ENCODE measurements at regions not wholly inside any gene's neighbourhood (a gene's known extent, or its start where the extent isn't known, plus 50 kb on each side); places are given as distances from the start of the nearest gene placed in this dataset.

DNA sequence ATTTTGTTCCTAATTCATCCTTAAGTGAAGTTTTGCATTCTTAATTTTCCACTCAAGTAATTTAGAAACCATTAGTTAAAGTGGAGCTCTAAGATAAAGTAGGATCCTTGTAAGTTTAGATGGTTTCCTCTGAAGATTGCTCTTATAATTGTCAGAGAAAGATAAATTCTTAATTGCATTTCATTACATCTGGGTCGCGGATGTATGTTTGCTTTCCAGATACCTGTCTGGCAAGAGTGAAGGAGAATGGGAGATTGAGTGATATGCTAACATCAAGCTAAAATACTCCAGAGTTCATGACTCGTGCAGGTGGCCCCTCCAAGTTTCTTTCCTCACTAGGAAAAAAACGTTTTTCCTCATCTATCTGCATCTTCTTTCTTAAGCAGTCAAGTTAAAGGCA lies 361.8 kb downstream of the DOK5 start:
- TF ChIP-seq, protein P1, sequence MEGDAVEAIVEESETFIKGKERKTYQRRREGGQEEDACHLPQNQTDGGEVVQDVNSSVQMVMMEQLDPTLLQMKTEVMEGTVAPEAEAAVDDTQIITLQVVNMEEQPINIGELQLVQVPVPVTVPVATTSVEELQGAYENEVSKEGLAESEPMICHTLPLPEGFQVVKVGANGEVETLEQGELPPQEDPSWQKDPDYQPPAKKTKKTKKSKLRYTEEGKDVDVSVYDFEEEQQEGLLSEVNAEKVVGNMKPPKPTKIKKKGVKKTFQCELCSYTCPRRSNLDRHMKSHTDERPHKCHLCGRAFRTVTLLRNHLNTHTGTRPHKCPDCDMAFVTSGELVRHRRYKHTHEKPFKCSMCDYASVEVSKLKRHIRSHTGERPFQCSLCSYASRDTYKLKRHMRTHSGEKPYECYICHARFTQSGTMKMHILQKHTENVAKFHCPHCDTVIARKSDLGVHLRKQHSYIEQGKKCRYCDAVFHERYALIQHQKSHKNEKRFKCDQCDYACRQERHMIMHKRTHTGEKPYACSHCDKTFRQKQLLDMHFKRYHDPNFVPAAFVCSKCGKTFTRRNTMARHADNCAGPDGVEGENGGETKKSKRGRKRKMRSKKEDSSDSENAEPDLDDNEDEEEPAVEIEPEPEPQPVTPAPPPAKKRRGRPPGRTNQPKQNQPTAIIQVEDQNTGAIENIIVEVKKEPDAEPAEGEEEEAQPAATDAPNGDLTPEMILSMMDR (IDR thresholded peaks at IDR 0.05) = no peak
- TF ChIP-seq POLR2A (IDR thresholded peaks at IDR 0.05; ENCODE audit: low read depth) (no peak), EP300 (IDR thresholded peaks at IDR 0.05) (no peak), POLR2AphosphoS5 (IDR thresholded peaks at IDR 0.05) (no peak)

Measured in esophagus muscularis mucosa (tissue), 4 donors.